HG03135 (cell line): ENCODE measurements at regions not wholly inside any gene's neighbourhood (a gene's known extent, or its start where the extent isn't known, plus 50 kb on each side); places are given as distances from the start of the nearest gene placed in this dataset.
"Not testable (repeated sequence)": the region's sequence is repeated elsewhere in the genome, so short reads cannot be mapped to it uniquely, and the experiment has no call there.

Experiments
- ATAC-seq: cut with Tn5 transposase; IDR thresholded peaks from one replicate; pipeline ENCODE4 v1.9.1; 2021; ENCODE audit warnings: mild to moderate bottlenecking, moderate library complexity; ENCODE audit not compliant: unreplicated experiment

GRCh38 chr13:54676526-54677113, 1648.0 kb downstream of the OLFM4 start:
- ATAC-seq = no peak

DNA sequence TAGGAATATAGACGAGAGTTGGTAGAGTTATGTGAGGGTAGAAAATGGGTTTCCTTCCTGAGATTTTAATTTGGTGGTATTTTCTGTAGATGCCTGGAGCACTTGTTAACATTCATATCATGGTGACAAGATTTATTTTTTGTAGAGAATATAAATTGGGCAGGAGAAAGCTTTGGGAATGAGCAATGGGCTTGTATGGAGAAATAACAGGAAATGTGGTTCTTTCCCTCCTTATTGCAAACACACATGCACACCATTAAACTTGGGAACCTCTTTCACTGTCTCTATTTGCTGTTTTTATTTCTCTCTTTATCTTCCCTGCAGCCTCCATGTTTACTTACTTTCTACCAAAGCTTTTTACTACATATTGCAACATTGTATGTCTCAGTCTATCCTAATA, 1653.6 kb downstream of the OLFM4 start:
- no peak for ATAC-seq

GRCh38 chr13:54687173-54687572, 1658.6 kb downstream of the OLFM4 start:
- no peak for ATAC-seq

DNA sequence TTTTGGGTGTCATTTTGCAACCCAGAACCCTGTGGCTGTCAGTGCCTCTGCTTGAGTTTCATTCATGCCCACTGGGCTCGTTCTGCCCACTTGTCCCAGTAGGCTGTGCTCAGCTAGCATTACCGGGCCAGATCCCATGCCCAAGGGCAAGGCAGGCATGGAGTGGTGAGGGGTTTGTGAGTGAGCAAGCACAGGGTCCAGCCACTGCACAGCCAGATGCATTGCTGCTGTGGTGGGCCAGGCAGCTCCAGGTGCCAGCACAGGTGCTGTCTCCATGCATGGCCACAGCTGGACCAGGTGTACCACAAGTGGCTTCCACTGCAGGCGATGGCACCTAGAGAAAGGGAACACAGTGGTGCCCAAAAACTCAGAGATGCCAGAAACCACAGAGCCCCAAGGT, 1671.2 kb downstream of the OLFM4 start:
- ATAC-seq = no peak

DNA sequence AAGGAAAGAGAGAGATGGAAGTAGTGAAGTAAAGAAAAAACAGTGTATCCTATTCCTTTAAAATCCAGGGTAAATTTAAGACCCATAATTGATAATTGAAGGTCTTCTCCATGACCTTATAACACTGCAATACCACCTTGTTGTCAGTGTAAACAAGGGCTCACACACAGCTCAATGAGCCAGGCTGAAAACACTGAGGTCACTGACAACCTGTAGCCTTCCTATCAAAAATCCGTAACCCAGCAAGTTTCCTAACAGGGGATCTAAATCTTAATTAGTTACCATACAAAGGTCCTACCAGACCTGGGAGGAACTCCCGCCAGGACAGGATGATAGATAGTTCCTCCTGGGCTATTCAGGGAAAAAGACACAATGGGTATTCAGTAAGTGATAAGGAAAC, 1677.1 kb downstream of the OLFM4 start:
- no peak for ATAC-seq

GRCh38 chr13:54706336-54706735, 1677.7 kb downstream of the OLFM4 start:
- no peak for ATAC-seq

DNA sequence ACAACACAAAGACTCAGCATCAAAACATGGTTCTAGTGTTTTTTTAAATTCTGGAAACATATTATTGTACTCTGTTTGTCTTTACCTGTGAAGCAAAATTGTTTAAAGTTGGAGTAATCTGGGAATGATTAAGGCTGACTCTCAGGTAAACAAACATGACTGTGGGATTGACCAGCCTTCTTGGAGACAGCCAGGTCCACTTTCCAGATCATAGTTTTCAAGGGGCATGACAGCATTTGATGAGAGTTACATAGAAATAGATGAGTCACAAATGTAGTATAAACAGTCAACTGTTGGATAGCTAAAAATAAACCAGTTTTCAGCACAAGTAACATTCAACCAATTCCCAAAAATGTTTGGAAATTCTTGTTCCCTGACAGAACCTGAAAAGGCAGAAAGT, 1680.9 kb downstream of the OLFM4 start:
- ATAC-seq = no peak

GRCh38 chr13:54733639-54734038, 1705.0 kb downstream of the OLFM4 start:
- no peak for ATAC-seq

DNA sequence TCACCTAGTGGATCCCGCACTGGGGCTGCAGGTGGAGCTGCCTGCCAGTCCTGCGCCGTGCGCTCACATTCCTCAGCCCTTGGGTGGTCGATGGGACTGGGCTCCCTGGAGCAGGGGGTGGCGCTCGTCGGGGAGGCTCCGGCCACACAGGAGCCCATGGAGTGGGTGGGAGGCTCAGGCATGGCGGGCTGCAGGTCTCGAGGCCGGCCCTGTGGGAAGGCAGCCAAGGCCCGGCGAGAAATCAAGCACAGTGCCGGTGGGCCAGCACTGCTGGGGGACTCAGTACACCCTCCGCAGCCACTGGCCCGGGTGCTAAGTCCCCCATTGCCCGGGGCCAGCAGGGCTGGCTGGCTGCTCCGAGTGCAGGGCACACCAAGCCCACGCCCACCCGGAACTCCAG, 1708.6 kb downstream of the OLFM4 start:
- not testable (repeated sequence) for ATAC-seq

DNA sequence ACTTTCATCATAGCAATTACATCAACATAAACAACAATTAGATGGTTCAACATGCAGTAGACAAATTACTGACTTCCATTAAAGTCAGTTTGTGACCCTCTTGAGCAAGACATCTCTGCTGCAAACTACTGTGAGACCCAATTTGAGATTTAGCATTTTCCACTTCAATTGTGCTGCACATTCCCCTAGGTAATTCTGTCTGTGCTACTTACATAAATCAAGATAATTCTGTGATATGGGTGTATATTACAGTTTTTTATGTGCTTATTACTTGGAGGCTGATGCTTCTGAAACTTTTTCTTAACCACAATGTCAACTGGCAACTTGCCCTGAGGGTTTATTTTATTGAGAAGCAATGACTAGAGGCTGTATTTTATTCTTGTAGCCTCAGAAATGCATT, 1714.4 kb downstream of the OLFM4 start:
- no peak for ATAC-seq

GRCh38 chr13:54744747-54745146, 1716.1 kb downstream of the OLFM4 start:
- no peak for ATAC-seq

- ATAC-seq = no peak
Observed at GRCh38 chr13:54750521-54750920, 1721.9 kb downstream of the OLFM4 start.

- ATAC-seq = no peak
Observed at GRCh38 chr13:54758795-54759194, 1730.2 kb downstream of the OLFM4 start.

- ATAC-seq = no peak
Observed at GRCh38 chr13:54768214-54768613, 1739.6 kb downstream of the OLFM4 start.

DNA sequence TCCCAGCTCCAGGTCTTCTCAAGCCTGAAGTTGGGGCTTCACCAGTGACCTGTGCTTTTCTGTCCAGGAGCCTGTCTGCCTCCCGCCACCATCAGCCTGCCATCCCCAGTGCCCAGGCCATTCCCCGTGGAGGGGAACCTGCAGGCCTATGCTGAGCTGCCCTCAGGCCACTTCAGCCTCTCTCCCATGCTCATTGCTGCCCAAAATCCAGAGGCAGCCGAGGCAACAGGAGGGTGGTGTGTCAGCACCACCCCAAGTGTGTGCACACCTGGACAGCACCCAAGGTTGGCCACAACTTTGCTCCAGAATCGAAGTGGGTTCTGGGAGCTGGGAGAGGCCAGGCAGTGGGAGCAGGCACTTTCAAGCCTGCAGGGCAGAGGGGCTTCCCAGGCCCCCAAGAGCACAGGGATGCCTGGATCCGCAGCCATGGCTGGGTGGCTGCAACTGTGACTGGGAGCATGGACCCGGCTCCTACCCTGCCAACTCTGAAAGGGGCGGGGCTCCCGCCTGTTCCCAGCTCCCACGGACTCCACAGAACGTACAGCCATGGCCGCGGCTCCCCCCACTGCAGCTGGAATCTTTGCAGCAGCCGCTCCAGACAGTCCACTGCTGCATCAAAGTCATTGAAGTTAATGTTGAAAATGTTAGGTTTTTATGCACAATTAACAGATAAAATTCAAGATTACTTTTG, 1747.0 kb downstream of the OLFM4 start:
- ATAC-seq = no peak

DNA sequence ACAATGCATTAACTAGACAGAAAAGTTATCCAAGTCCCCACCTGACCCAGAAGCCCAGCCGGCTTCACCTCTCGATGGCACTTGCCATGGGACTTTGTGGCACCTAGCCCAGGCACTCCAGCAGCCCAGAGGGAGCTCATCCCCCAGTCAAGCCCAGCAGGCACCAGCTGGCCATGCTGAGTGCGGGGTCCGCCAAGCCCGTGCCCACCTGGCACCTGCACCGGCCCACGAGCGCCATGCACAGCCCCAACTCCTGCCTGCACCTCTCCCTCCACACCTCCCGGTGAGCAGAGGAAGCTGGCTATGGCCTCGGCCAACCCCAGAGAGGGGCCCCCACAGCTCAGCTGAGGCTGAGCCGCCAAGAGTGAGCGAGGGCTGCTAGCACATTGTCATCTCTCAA, 1759.1 kb downstream of the OLFM4 start:
- no peak for ATAC-seq

GRCh38 chr13:54799621-54800226, 1771.1 kb downstream of the OLFM4 start:
- ATAC-seq = no peak

DNA sequence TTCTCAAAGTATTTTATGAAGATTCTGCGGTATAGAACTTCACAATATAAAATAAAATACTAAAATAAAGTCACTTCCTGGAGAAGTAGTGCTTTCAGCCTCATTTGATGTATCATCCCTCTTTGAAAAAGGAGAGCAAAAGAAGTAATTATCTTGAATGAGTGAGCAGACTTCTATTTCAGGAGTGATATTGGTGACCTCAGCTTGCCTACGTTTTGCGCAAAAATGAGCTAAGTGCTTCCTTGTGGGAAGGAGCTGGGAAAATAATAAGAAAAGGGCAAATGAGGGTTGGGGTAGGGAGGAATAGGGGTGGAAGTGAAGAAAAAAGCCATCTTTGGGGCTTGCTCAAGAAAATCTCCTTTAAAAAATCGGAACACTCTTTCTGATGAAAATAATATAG, 1773.6 kb downstream of the OLFM4 start:
- no peak for ATAC-seq

DNA sequence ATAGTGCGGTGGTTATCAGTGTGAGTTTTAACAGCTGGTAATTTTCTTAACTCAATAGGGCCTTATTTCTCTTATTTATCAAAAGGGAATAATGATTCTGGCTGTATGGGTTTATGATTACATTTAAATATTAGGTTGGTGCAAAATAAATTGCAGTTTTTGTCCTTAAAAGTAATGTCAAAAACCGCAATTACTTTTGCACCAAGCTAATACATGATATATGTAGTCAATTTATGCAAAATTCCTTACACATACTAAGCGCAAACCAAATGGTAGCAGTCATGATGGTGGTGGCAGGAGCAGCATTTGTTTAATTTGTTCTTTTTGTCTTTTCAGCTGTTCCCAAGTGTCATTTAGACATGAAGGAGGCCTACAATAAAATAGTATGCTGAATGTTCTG, 1777.1 kb downstream of the OLFM4 start:
- ATAC-seq = no peak

GRCh38 chr13:54821938-54822470, 1793.4 kb downstream of the OLFM4 start:
- ATAC-seq = not testable (repeated sequence)

- ATAC-seq = not testable (repeated sequence)
Observed at GRCh38 chr13:54829391-54830068, 1800.9 kb downstream of the OLFM4 start.

GRCh38 chr13:54836273-54836672, 1807.7 kb downstream of the OLFM4 start:
- ATAC-seq = no peak
